ENCODE measurements at regions not wholly inside any gene's neighbourhood (a gene's known extent, or its start where the extent isn't known, plus 50 kb on each side); places are given as distances from the start of the nearest gene placed in this dataset.
"Not testable (repeated sequence)": the region's sequence is repeated elsewhere in the genome, so short reads cannot be mapped to it uniquely, and the experiment has no call there.

GRCh38 chr12:75750716-75751306 is 239.4 kb upstream of the KRR1 start:
- no peaks in the 10 kb centered on the region for H3K36me3 Mint-ChIP-seq (ENCODE audit: low read depth)
- no peaks in the 10 kb centered on the region for H3K9me3 Mint-ChIP-seq
- H3K4me1 Mint-ChIP-seq: peaks cover 10% of the 10 kb centered on the region
- no peak overlapping the region for H3K27ac Mint-ChIP-seq
- peaks cover 5% of the 10 kb centered on the region for H3K27me3 Mint-ChIP-seq
- intact Hi-C loops (cut with micrococcal nuclease): loop anchor here (5.0 kb wide), 1 partner anchor 41 kb away; no protein-coding TSS in a partner anchor
- H3K4me3 Mint-ChIP-seq: no peak overlapping the region
- DNase-seq: no peak

DNA sequence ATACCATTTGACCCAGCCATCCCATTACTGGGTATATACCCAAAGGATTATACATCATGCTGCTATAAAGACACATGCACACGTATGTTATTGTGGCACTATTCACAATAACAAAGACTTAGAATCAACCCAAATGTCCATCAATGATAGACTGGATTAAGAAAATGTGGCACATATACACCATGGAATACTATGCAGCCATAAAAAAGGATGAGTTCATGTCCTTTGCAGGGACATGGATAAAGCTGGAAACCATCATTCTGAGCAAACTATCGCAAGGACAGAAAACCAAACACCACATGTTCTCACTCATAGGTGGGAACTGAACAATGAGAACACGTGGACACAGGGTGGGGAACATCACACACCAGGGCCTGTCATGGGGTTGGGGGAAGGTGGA is 237.6 kb upstream of the KRR1 start:
- H3K4me3 Mint-ChIP-seq; H3K36me3 Mint-ChIP-seq (ENCODE audit: low read depth); DNase-seq; H3K27ac Mint-ChIP-seq; H3K9me3 Mint-ChIP-seq; intact Hi-C loops (cut with micrococcal nuclease); H3K4me1 Mint-ChIP-seq: not testable (repeated sequence)
- peaks cover 22% of the 10 kb centered on the region for H3K27me3 Mint-ChIP-seq

DNA sequence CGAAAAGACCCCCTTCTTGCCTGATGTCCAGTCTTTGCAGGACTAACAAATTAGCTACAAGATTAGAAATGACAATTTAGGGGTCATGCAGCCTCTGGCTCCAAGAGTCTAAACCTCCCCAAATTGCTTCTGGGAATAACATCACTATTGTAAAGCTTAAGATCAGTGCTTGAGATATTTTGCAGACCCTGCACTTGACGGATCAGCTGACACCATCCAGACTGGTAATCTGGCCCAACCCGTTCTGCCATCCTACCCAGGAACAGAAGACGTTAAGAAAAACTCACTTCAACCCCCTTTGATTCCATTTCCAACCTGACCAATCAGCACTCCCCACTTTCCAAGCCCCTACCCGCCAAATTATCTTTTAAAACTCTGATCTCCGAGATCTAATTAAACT is 236.7 kb upstream of the KRR1 start:
- Mint-ChIP-seq H3K4me3 (no peak overlapping the region), H3K27me3 (peaks cover 23% of the 10 kb centered on the region), H3K9me3 (peaks cover under 1% of the 10 kb centered on the region), H3K27ac (no peak overlapping the region), H3K4me1 (no peaks in the 10 kb centered on the region), H3K36me3 (ENCODE audit: low read depth) (no peaks in the 10 kb centered on the region)
- DNase-seq: no peak
- intact Hi-C loops (cut with micrococcal nuclease): no loop called here

GRCh38 chr12:75747572-75748021 is 236.2 kb upstream of the KRR1 start:
- peaks cover 25% of the 10 kb centered on the region for H3K27me3 Mint-ChIP-seq
- no peaks in the 10 kb centered on the region for H3K36me3 Mint-ChIP-seq (ENCODE audit: low read depth)
- H3K9me3 Mint-ChIP-seq: peaks cover 3% of the 10 kb centered on the region
- no peak overlapping the region for H3K27ac Mint-ChIP-seq
- H3K4me3 Mint-ChIP-seq: no peak overlapping the region
- intact Hi-C loops (cut with micrococcal nuclease): no loop called here
- no peak for DNase-seq
- no peaks in the 10 kb centered on the region for H3K4me1 Mint-ChIP-seq

GRCh38 chr12:75746621-75747020 is 235.2 kb upstream of the KRR1 start:
- DNase-seq: no peak
- Mint-ChIP-seq H3K9me3 (peaks cover 8% of the 10 kb centered on the region), H3K36me3 (ENCODE audit: low read depth) (no peaks in the 10 kb centered on the region), H3K27ac (no peak overlapping the region), H3K4me1 (no peaks in the 10 kb centered on the region), H3K27me3 (peaks cover 23% of the 10 kb centered on the region), H3K4me3 (no peak overlapping the region)
- intact Hi-C loops (cut with micrococcal nuclease): no loop called here

GRCh38 chr12:75744607-75745256 is 233.3 kb upstream of the KRR1 start:
- DNase-seq: no peak
- Mint-ChIP-seq H3K27me3 (peaks cover 23% of the 10 kb centered on the region), H3K27ac (no peak overlapping the region), H3K9me3 (peaks cover 10% of the 10 kb centered on the region), H3K36me3 (ENCODE audit: low read depth) (no peaks in the 10 kb centered on the region), H3K4me3 (no peak overlapping the region), H3K4me1 (peaks cover 4% of the 10 kb centered on the region)
- intact Hi-C loops (cut with micrococcal nuclease): no loop called here

DNA sequence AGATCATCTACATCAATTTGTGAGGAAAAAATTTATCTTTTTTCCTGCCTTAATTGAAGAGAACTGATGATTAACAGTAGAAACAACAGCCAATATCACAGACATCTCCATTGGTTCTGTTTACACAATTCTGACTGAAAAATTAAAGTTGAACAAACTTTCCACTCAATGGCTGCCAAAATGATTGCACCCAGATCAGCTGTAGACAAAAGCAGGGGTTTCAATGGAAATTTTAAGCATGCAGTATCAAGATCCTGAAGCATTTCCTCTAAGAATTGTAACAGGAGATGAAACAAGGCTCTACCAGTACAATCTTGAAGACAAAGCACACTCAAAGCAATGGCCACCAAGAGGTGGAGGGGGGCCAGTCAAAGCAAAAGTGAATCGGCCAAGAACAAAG is 231.6 kb upstream of the KRR1 start:
- Mint-ChIP-seq H3K9me3 (peaks cover 10% of the 10 kb centered on the region), H3K36me3 (ENCODE audit: low read depth) (no peaks in the 10 kb centered on the region), H3K27ac (no peak overlapping the region), H3K27me3 (peaks cover 23% of the 10 kb centered on the region), H3K4me1 (peaks cover 14% of the 10 kb centered on the region), H3K4me3 (no peak overlapping the region)
- DNase-seq: no peak
- intact Hi-C loops (cut with micrococcal nuclease): no loop called here

GRCh38 chr12:75742048-75742447 is 230.6 kb upstream of the KRR1 start:
- H3K27ac Mint-ChIP-seq: no peak overlapping the region
- peaks cover 17% of the 10 kb centered on the region for H3K4me1 Mint-ChIP-seq
- no peak overlapping the region for H3K4me3 Mint-ChIP-seq
- intact Hi-C loops (cut with micrococcal nuclease): no loop called here
- no peaks in the 10 kb centered on the region for H3K36me3 Mint-ChIP-seq (ENCODE audit: low read depth)
- DNase-seq: no peak
- peaks cover 23% of the 10 kb centered on the region for H3K27me3 Mint-ChIP-seq
- peaks cover 10% of the 10 kb centered on the region for H3K9me3 Mint-ChIP-seq

GRCh38 chr12:75739912-75740311 is 228.5 kb upstream of the KRR1 start:
- intact Hi-C loops (cut with micrococcal nuclease): loop anchor here (5.0 kb wide), 3 partner anchors 98 to 292 kb away; partner anchors contain the start of gene PHLDA1
- Mint-ChIP-seq H3K4me1 (peaks cover 17% of the 10 kb centered on the region), H3K9me3 (peaks cover 10% of the 10 kb centered on the region), H3K36me3 (ENCODE audit: low read depth) (no peaks in the 10 kb centered on the region), H3K27me3 (peaks cover 13% of the 10 kb centered on the region), H3K4me3 (no peak overlapping the region), H3K27ac (no peak overlapping the region)
- no peak for DNase-seq

GRCh38 chr12:75739098-75739497 is 227.7 kb upstream of the KRR1 start:
- H3K36me3 Mint-ChIP-seq (ENCODE audit: low read depth); DNase-seq; H3K27ac Mint-ChIP-seq; H3K4me3 Mint-ChIP-seq; H3K9me3 Mint-ChIP-seq; H3K27me3 Mint-ChIP-seq: not testable (repeated sequence)
- H3K4me1 Mint-ChIP-seq: peaks cover 17% of the 10 kb centered on the region
- intact Hi-C loops (cut with micrococcal nuclease): loop anchor here (5.0 kb wide), 3 partner anchors 97 to 293 kb away; partner anchors contain the start of gene PHLDA1

DNA sequence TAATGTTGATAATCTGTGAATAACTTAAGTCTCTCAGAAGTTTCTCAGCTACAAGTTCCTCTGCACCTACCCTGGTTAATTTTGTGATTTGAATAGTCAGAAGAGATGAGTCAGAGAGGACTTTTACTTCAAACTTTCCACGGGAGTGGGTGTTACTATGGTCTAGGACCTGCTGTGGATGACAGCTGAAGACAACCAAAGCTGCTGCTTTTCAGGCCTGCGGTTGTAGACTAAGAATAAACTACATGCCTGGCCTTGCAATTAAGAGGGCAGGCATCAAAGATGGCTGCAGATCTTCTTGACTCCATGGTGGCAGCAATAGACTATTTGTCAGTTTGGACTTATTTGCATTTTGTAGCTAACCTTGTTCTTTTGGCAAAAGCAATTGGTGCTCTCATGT is 227.1 kb upstream of the KRR1 start:
- Mint-ChIP-seq H3K27me3 (peaks cover 5% of the 10 kb centered on the region), H3K9me3 (peaks cover 10% of the 10 kb centered on the region), H3K4me3 (no peak overlapping the region), H3K36me3 (ENCODE audit: low read depth) (no peaks in the 10 kb centered on the region), H3K4me1 (peaks cover 17% of the 10 kb centered on the region), H3K27ac (peak overlapping the region; percentile 59)
- intact Hi-C loops (cut with micrococcal nuclease): loop anchor here (1.0 to 5.0 kb wide), 5 partner anchors 16 to 294 kb away; partner anchors contain the start of gene PHLDA1
- DNase-seq: peak; percentile 64

DNA sequence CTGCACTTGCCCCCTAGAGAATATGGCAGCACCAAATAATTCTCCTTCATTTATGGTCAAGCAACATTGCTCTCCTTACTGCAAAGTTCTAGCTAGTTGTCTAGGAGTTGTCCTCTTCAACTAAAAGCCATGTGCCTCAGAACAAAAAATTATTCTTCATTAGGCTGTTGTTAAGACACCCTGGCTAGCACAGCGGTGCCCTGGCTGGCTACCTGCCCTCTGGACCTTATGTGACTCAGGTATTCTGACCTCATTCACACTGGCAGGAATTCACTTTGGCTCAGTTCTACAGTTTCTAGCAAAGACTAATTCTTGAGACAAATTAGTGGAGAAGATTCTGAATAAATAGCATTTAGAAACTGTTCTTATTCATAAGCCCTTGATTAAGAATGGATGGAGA is 224.4 kb upstream of the KRR1 start:
- no peak for DNase-seq
- H3K36me3 Mint-ChIP-seq (ENCODE audit: low read depth): no peaks in the 10 kb centered on the region
- intact Hi-C loops (cut with micrococcal nuclease): loop anchor here (5.0 kb wide), 3 partner anchors 94 to 296 kb away; partner anchors contain the start of gene PHLDA1
- no peak overlapping the region for H3K4me3 Mint-ChIP-seq
- no peaks in the 10 kb centered on the region for H3K9me3 Mint-ChIP-seq
- peaks cover 4% of the 10 kb centered on the region for H3K27me3 Mint-ChIP-seq
- H3K4me1 Mint-ChIP-seq: peaks cover 17% of the 10 kb centered on the region
- no peak overlapping the region for H3K27ac Mint-ChIP-seq

DNA sequence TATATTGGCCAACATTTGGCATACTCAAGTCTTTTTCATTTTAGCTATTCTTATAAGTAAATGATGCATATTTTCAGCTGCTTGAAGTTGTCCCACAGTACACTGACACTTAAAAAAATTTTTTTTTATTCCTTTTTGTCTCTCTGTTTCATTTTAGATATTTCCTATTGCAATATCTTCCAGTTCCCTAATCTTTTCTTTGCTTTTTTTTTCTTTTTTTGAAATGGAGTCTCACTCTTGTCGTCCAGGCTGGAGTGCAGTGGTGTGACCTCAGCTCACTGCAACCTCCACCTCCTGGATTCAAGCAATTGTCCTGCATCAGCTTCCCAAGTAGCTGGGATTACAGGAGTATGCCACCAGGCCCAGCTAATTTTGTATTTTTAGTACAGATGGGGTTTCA is 217.4 kb upstream of the KRR1 start:
- intact Hi-C loops (cut with micrococcal nuclease): no loop called here
- no peak for DNase-seq
- no peak overlapping the region for H3K27ac Mint-ChIP-seq
- H3K4me1 Mint-ChIP-seq: peaks cover 3% of the 10 kb centered on the region
- no peaks in the 10 kb centered on the region for H3K36me3 Mint-ChIP-seq (ENCODE audit: low read depth)
- peaks cover 11% of the 10 kb centered on the region for H3K9me3 Mint-ChIP-seq
- no peak overlapping the region for H3K4me3 Mint-ChIP-seq
- H3K27me3 Mint-ChIP-seq: peaks cover 6% of the 10 kb centered on the region

DNA sequence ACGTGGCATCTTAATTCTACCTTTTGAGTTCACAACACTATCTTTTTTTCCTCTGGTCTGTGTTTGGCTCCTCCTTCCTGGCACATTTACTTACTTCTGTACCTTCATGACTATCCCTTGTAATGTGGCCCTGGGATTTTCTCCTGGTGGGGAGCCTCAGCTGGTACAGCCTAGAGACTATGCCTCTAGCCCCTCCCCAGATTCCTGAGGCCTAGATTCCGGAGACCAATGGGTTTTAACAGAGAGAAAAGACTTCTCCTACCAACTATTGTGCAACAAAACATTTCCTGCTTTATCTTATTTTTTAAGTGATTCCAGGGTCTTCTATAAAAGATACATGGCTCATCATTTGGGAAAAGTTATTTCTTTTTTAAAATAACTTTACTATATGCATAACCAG is 216.2 kb upstream of the KRR1 start:
- H3K36me3 Mint-ChIP-seq (ENCODE audit: low read depth): no peaks in the 10 kb centered on the region
- DNase-seq: no peak
- no peak overlapping the region for H3K4me3 Mint-ChIP-seq
- intact Hi-C loops (cut with micrococcal nuclease): no loop called here
- peaks cover 4% of the 10 kb centered on the region for H3K27me3 Mint-ChIP-seq
- H3K9me3 Mint-ChIP-seq: peaks cover 17% of the 10 kb centered on the region
- H3K4me1 Mint-ChIP-seq: peaks cover 13% of the 10 kb centered on the region
- H3K27ac Mint-ChIP-seq: no peak overlapping the region
